Tibial nerve (tissue), 3 donors: ENCODE measurements at regions not wholly inside any gene's neighbourhood (a gene's known extent, or its start where the extent isn't known, plus 50 kb on each side); places are given as distances from the start of the nearest gene placed in this dataset.

Experiments
- CTCF ChIP-seq, 5 experiments: fragments of 200-600 bp in 3 of 5; fragments of 450-650 bp in 2 of 5; sonication (generic) in 3 of 5; IDR thresholded peaks; one replicate each; pipeline ENCODE4 v1.5.1; 2016 to 2019; ENCODE audit warnings: antibody characterized with exemption in 5 of 5, mild to moderate bottlenecking in 3 of 5, moderate library complexity in 2 of 5
- POLR2A ChIP-seq, 2 donors: fragments of 450-650 bp; IDR thresholded peaks; one replicate each; pipeline ENCODE4 v1.6.1; 2017; ENCODE audit warnings: antibody characterized with exemption in 2 of 2, mild to moderate bottlenecking in 2 of 2, moderate library complexity in 2 of 2

DNA sequence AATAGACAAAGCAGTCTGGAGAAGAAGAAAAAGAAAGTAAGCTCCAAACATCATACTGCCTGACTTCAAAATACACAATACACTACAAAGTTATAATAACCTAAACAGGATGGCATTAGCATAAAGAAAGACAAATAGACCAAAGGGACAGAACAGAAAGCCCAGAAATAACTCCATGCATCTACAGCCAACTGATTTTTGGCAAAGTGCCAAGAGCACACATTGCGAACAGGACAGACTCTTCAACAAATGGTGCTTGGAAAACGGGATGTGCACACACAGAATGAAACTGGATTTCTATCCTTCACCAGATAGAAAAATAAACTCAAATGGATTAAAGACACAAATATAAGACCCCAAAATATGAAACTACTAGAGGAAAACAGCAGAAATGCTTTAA is 66.6 kb upstream of the SPATA31E1 start:
- TF ChIP-seq POLR2A (IDR thresholded peaks at IDR 0.05) (no peak), CTCF (IDR thresholded peaks at IDR 0.05) (no peak)
